OCI-LY3 (cell line): ENCODE measurements at regions not wholly inside any gene's neighbourhood (a gene's known extent, or its start where the extent isn't known, plus 50 kb on each side); places are given as distances from the start of the nearest gene placed in this dataset.

Experiments
- H2AFZ ChIP-seq: fragments of 200-600, 300-600 bp; shearing (Covaris generic); 2 replicates; pipeline ENCODE4 v1.6.0; 2014; ENCODE audit warnings: antibody characterized with exemption, low read depth, low read length
- H3K27ac ChIP-seq: fragments of 200-600, 300-600 bp; sonication (generic); 2 replicates; pipeline ENCODE4 v1.5.1; 2014; ENCODE audit warnings: mild to moderate bottlenecking, low read length, moderate library complexity, mixed read lengths
- H3K27me3 ChIP-seq: fragments of 200-600, 300-600 bp; sonication (generic); 2 replicates; pipeline ENCODE4 v1.6.1; 2014; ENCODE audit warnings: low read depth, low read length, mixed read lengths
- H3K36me3 ChIP-seq: fragments of 200-600, 300-600 bp; sonication (generic); replicated peaks from 2 replicates; pipeline ENCODE3; 2014; ENCODE audit warnings: low read depth, low read length, mixed read lengths
- H3K4me1 ChIP-seq: fragments of 300-600, 200-600 bp; sonication (generic); 2 replicates; pipeline ENCODE4 v1.6.1; 2014; ENCODE audit warnings: low read length, mixed read lengths
- H3K4me2 ChIP-seq: fragments of 200-600, 300-600 bp; sonication (generic); 2 replicates; pipeline ENCODE4 v1.6.1; 2014; ENCODE audit warnings: low read length, mixed read lengths
- H3K4me3 ChIP-seq: fragments of 300-600, 200-600 bp; sonication (generic); 2 replicates; pipeline ENCODE4 v1.5.1; 2014; ENCODE audit warnings: antibody characterized with exemption, mild to moderate bottlenecking, low read length, moderate library complexity
- H3K79me2 ChIP-seq: fragments of 300-600, 200-600 bp; shearing (Covaris generic); 2 replicates; pipeline ENCODE4 v1.6.1; 2014; ENCODE audit warnings: mild to moderate bottlenecking, low read length, mixed read lengths
- H3K9ac ChIP-seq: fragments of 300-600, 200-600 bp; shearing (Covaris generic); 2 replicates; pipeline ENCODE4 v1.6.0; 2014; ENCODE audit warnings: mild to moderate bottlenecking, low read length, moderate library complexity
- H3K9me3 ChIP-seq: fragments of 200-600, 300-600 bp; shearing (Covaris generic); 2 replicates; pipeline ENCODE4 v1.6.1; 2014; ENCODE audit warnings: low read length, mixed read lengths; ENCODE audit not compliant: insufficient read depth
- H4K20me1 ChIP-seq: fragments of 200-600, 300-600 bp; sonication (generic); 2 replicates; pipeline ENCODE4 v1.6.1; 2016; ENCODE audit warnings: low read length, mixed read lengths; ENCODE audit not compliant: insufficient read depth
- EZH2phosphoT487 ChIP-seq: fragments of 200-600 bp; shearing (Covaris generic); IDR thresholded peaks from 2 replicates; pipeline ENCODE4 v1.6.1; 2018; ENCODE audit warnings: antibody characterized with exemption, mixed run types, low read depth
- TF ChIP-seq, protein P1 (sequence below): fragments of 200-600, 300-600 bp; sonication (generic); IDR thresholded peaks from 2 replicates; pipeline ENCODE4 v1.5.1; 2014; ENCODE audit warnings: antibody characterized with exemption, low read length, low read depth

DNA sequence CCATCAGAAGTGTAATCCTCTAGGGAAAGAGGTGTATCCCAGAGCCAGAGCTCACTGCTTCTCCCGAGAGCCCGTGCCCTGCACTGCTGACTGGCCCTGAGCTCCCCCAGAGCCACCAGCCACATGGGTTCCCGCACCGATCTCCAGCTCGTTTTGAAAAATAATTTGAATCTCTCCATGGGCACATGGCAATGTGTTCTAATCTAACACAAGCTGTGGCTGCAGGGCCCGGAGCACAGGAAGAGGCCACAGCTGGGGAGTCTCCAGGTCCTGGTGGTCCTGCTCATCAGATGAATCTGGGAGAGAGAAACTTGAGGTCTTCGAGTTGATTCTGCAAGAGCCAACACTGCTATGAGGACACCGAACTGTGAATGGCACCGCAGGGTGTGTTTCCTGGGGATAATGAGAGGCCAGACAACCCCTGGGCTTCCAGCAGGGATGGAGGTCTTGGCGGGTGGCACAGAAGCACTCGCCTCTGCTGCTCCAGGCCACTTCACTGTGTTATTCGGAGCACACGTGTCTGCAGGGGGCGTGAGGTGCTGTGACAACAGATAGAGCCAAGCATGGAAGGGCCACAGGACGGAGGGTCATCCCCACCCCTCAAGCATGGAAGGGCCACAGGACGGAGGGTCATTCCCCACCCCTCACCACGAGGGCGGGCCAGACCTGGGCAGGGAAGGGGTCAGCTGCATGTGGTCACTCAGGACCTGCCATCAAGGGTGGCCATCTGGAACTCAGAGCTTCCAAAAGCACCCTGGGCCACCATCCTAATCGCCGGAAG is 196.8 kb downstream of the NDUFA10 start:
- Histone ChIP-seq H3K9me3 (no peaks in the 10 kb centered on the region), H3K36me3 (no peaks in the 10 kb centered on the region), H3K4me3 (no peak overlapping the region), H3K79me2 (no peaks in the 10 kb centered on the region), H3K27ac (no peak overlapping the region), H3K4me1 (no peaks in the 10 kb centered on the region), H4K20me1 (no peaks in the 10 kb centered on the region), H3K4me2 (no peak overlapping the region), H2AFZ (no peak overlapping the region), H3K9ac (no peak overlapping the region), H3K27me3 (no peaks in the 10 kb centered on the region)
- TF ChIP-seq, protein P1, sequence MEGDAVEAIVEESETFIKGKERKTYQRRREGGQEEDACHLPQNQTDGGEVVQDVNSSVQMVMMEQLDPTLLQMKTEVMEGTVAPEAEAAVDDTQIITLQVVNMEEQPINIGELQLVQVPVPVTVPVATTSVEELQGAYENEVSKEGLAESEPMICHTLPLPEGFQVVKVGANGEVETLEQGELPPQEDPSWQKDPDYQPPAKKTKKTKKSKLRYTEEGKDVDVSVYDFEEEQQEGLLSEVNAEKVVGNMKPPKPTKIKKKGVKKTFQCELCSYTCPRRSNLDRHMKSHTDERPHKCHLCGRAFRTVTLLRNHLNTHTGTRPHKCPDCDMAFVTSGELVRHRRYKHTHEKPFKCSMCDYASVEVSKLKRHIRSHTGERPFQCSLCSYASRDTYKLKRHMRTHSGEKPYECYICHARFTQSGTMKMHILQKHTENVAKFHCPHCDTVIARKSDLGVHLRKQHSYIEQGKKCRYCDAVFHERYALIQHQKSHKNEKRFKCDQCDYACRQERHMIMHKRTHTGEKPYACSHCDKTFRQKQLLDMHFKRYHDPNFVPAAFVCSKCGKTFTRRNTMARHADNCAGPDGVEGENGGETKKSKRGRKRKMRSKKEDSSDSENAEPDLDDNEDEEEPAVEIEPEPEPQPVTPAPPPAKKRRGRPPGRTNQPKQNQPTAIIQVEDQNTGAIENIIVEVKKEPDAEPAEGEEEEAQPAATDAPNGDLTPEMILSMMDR: no peak
- no peak for TF ChIP-seq EZH2phosphoT487

DNA sequence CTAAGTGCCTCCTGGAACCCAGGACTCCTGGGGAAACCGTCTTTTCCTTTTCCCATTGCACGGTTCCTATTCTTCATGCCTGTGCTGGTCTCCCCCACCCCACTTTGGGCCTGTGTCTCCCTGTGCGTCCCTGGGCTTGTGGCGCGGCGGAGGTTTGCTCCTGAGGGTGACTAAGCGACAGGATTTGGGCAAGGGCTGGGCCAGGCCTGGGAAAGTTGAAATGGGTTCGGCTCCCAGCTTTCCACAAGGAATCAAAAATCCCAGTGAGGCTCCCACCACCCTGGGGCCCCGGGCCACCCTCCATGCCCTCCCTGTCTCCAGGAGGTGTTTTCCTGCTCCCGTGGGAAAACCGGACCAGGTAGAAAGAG is 197.6 kb downstream of the NDUFA10 start:
- Histone ChIP-seq H3K4me2 (no peak overlapping the region), H3K9ac (no peak overlapping the region), H3K79me2 (no peaks in the 10 kb centered on the region), H3K36me3 (no peaks in the 10 kb centered on the region), H3K27me3 (no peaks in the 10 kb centered on the region), H3K4me1 (no peaks in the 10 kb centered on the region), H2AFZ (no peak overlapping the region), H4K20me1 (no peaks in the 10 kb centered on the region), H3K4me3 (no peak overlapping the region), H3K9me3 (no peaks in the 10 kb centered on the region), H3K27ac (no peak overlapping the region)
- TF ChIP-seq, protein P1: no peak
- no peak for TF ChIP-seq EZH2phosphoT487

DNA sequence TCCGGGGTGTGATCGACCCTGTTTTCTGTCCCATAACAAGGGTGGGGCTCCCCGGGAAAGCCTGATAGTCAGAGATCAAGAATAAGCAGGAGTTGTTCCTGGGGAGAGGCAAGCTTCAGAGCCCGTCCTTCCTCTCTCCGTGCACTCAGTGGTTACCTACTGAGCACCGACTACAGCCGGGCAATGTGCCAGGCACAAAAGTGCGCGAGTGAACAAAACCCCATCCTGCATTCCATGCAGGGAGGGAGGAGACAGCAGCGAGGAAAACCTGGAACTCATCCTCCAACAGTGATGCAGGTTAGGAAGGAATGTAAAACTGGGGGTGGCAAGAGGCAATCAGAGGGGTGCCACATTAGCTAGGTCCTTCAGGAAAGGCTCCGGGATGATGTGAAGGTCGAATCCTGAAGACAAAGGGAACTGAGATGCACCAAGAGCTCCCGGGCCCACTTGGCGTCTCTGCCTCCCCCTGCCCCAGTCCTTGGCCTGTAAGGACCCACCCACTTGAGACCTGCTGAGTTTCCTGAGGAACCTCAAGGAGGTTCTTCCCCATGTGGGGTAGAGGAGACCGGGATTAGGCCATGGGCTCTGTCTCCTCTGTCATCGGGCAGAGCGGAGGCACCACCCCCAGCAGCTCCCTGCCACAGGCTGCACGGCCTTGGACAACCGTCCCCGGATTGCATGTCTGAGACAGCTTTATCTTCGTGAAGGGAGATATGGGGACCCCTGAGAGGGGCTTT is 198.2 kb downstream of the NDUFA10 start:
- Histone ChIP-seq H3K27me3 (no peaks in the 10 kb centered on the region), H3K4me3 (no peak overlapping the region), H2AFZ (no peak overlapping the region), H3K79me2 (no peaks in the 10 kb centered on the region), H3K4me1 (no peaks in the 10 kb centered on the region), H3K9me3 (no peaks in the 10 kb centered on the region), H3K9ac (no peak overlapping the region), H4K20me1 (no peaks in the 10 kb centered on the region), H3K36me3 (no peaks in the 10 kb centered on the region), H3K4me2 (no peak overlapping the region), H3K27ac (no peak overlapping the region)
- no peak for TF ChIP-seq EZH2phosphoT487
- TF ChIP-seq, protein P1: no peak

DNA sequence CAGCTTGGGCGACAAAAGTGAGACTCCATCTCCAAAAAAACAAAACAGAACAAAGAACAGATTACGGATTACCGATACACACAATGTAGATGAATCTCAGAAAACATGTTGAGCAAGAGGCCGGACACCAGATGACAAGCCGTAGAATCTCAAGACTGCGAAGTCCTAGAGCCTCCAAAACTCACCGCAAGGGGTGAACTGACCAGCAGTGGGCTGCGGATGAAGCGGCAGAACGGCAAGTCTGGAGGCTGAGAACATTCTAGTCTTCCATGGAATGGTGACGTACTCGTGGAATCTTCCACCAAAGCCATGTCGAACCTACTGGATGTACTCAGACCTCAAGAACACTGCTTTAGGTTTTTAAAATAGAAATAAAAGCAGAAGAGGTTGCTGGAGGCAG is 198.8 kb downstream of the NDUFA10 start:
- Histone ChIP-seq H2AFZ (no peak overlapping the region), H3K36me3 (no peaks in the 10 kb centered on the region), H3K4me3 (no peak overlapping the region), H3K4me2 (no peak overlapping the region), H3K27me3 (no peaks in the 10 kb centered on the region), H3K9ac (no peak overlapping the region), H3K9me3 (no peaks in the 10 kb centered on the region), H3K27ac (no peak overlapping the region), H3K79me2 (no peaks in the 10 kb centered on the region), H3K4me1 (no peaks in the 10 kb centered on the region), H4K20me1 (no peaks in the 10 kb centered on the region)
- no peak for TF ChIP-seq EZH2phosphoT487
- TF ChIP-seq, protein P1: no peak
